LHCN-M2 (cell line): ENCODE measurements at regions not wholly inside any gene's neighbourhood (a gene's known extent, or its start where the extent isn't known, plus 50 kb on each side); places are given as distances from the start of the nearest gene placed in this dataset.
"Not testable (repeated sequence)": the region's sequence is repeated elsewhere in the genome, so short reads cannot be mapped to it uniquely, and the experiment has no call there.

Source experiments
- DNase-seq: peaks from one replicate; pipeline ENCODE4 v3.0.0-alpha.2; 2012; ENCODE audit warnings: low read depth

GRCh38 chr5:155619688-155620087 lies 606.1 kb downstream of the KIF4B start:
- DNase-seq = no peak

GRCh38 chr5:155620821-155621410 lies 607.4 kb downstream of the KIF4B start:
- DNase-seq = no peak

GRCh38 chr5:155624597-155625241 lies 611.2 kb downstream of the KIF4B start:
- DNase-seq = no peak

- no peak for DNase-seq
These were observed 611.8 kb downstream of the KIF4B start for GRCh38 chr5:155625315-155625714.

GRCh38 chr5:155625897-155626543 lies 612.5 kb downstream of the KIF4B start:
- DNase-seq = no peak

GRCh38 chr5:155626592-155626991 lies 613.0 kb downstream of the KIF4B start:
- DNase-seq = no peak

- DNase-seq = no peak
These were observed 614.8 kb downstream of the KIF4B start for GRCh38 chr5:155628346-155628745.

GRCh38 chr5:155629597-155629996 lies 616.0 kb downstream of the KIF4B start:
- DNase-seq = no peak

GRCh38 chr5:155631116-155631515 lies 617.6 kb downstream of the KIF4B start:
- DNase-seq = no peak

- DNase-seq = no peak
These were observed 619.9 kb downstream of the KIF4B start for GRCh38 chr5:155633338-155633957.

- no peak for DNase-seq
These were observed 636.1 kb downstream of the KIF4B start for GRCh38 chr5:155649666-155650065.

GRCh38 chr5:155655569-155655968 lies 642.0 kb downstream of the KIF4B start:
- DNase-seq = no peak

GRCh38 chr5:155661859-155662258 lies 648.3 kb downstream of the KIF4B start:
- no peak for DNase-seq

GRCh38 chr5:155665361-155665760 lies 651.8 kb downstream of the KIF4B start:
- no peak for DNase-seq

- not testable (repeated sequence) for DNase-seq
These were observed 655.0 kb upstream of the SGCD start for GRCh38 chr5:155672001-155672400.

GRCh38 chr5:155676967-155677366 lies 650.0 kb upstream of the SGCD start:
- DNase-seq = no peak

GRCh38 chr5:155678371-155678770 lies 648.6 kb upstream of the SGCD start:
- DNase-seq = no peak

GRCh38 chr5:155679530-155679929 lies 647.4 kb upstream of the SGCD start:
- DNase-seq = no peak

- DNase-seq = no peak
These were observed 642.5 kb upstream of the SGCD start for GRCh38 chr5:155684417-155684816.

GRCh38 chr5:155686131-155686530 lies 640.8 kb upstream of the SGCD start:
- DNase-seq = no peak

- no peak for DNase-seq
These were observed 637.6 kb upstream of the SGCD start for GRCh38 chr5:155689406-155689805.

- no peak for DNase-seq
These were observed 630.6 kb upstream of the SGCD start for GRCh38 chr5:155696362-155696761.

- no peak for DNase-seq
These were observed 629.7 kb upstream of the SGCD start for GRCh38 chr5:155697236-155697635.
